GM12878 (cell line): ENCODE measurements at regions not wholly inside any gene's neighbourhood (a gene's known extent, or its start where the extent isn't known, plus 50 kb on each side); places are given as distances from the start of the nearest gene placed in this dataset.

Experiments used
- ATAC-seq: fragments of 200-7000 bp; cut with Tn5 transposase; 3 replicates; pipeline ENCODE4 v1.9.1; 2020; ENCODE audit warnings: mild to moderate bottlenecking, moderate library complexity
- BruUV-seq: library from RNA; stranded (reverse); fragments of 400-500 nt; replicated peaks from 2 replicates; lab custom pipeline; 2021; lab: Mats Ljungman, UMichigan
- CTCF ChIA-PET: fragments of 300-600 bp; sonication (Branson Sonifier 250); formaldehyde crosslinking; extraction: SDS; loops from one replicate; lab custom pipeline; 2021; ENCODE audit warnings: inconsistent platforms; lab: Yijun Ruan, JAX
- POLR2A ChIA-PET: fragments of 350-600 bp; formaldehyde crosslinking; extraction: SDS; loops from one replicate; lab custom pipeline; 2021; ENCODE audit warnings: inconsistent platforms; lab: Charles Lee
- RAD21 ChIA-PET: fragments of 300-600 bp; sonication (Branson Sonifier 250); formaldehyde crosslinking; loops from one replicate; lab custom pipeline; 2023; ENCODE audit warnings: antibody characterized with exemption; ENCODE audit not compliant: unreplicated experiment; lab: Charles Lee
- SMC1A ChIA-PET: fragments of 300-600 bp; sonication (Branson Sonifier 250); formaldehyde crosslinking; loops from one replicate; lab custom pipeline; 2023; ENCODE audit not compliant: unreplicated experiment, uncharacterized antibody; lab: Charles Lee
- DNase-seq: peaks from one replicate; pipeline ENCODE4 v3.0.0-alpha.2; 2011; ENCODE audit warnings: low read depth, low spot score
- FAIRE-seq: peaks from 3 replicates; lab custom pipeline; 2011; peaks lifted over from hg19 to GRCh38; lab: Jason Lieb, UNC
- H2AFZ ChIP-seq: 2 replicates; pipeline ENCODE4 v1.6.0; 2011; ENCODE audit warnings: low read depth, low read length, control low read depth; ENCODE audit not compliant: control insufficient read depth
- H3K27ac ChIP-seq: 2 replicates; pipeline ENCODE4 v1.5.1; 2011; ENCODE audit warnings: control low read depth; ENCODE audit not compliant: control insufficient read depth, insufficient read depth
- H3K27me3 ChIP-seq, 2 experiments: replicated peaks in 1 of 2; 2 replicates each; pipeline versions ENCODE4 v1.6.0 to v1.6.1; 2011; ENCODE audit warnings: low read length in 1 of 2; ENCODE audit not compliant: control insufficient read depth in 2 of 2, insufficient read depth in 2 of 2
- H3K36me3 ChIP-seq, 2 experiments: 2 replicates each; pipeline ENCODE4 v1.5.1; 2011; ENCODE audit warnings: low read length in 1 of 2; ENCODE audit not compliant: control insufficient read depth in 2 of 2, insufficient read depth in 2 of 2
- H3K4me1 ChIP-seq: 2 replicates; pipeline ENCODE4 v1.6.1; 2011; ENCODE audit warnings: mild to moderate bottlenecking, low read length, moderate library complexity, mixed read lengths; ENCODE audit not compliant: control insufficient read depth, insufficient read depth
- H3K4me2 ChIP-seq: 2 replicates; pipeline ENCODE4 v1.6.0; 2011; ENCODE audit warnings: control low read depth; ENCODE audit not compliant: control insufficient read depth, insufficient read depth
- H3K4me3 ChIP-seq: fragments of 200-600 bp; sonication (generic); 2 replicates; pipeline ENCODE4 v1.5.1; 2016
- H3K79me2 ChIP-seq: 2 replicates; pipeline ENCODE4 v1.6.0; 2011; ENCODE audit warnings: low read length; ENCODE audit not compliant: control insufficient read depth, insufficient read depth
- H3K9ac ChIP-seq: 2 replicates; pipeline ENCODE4 v1.8.0; 2011; ENCODE audit warnings: low read length, control low read depth, mixed read lengths; ENCODE audit not compliant: control insufficient read depth, insufficient read depth
- H3K9me3 ChIP-seq: replicated peaks from 3 replicates; pipeline ENCODE4 v1.5.1; 2011; ENCODE audit warnings: mild to moderate bottlenecking, low read length; ENCODE audit not compliant: control insufficient read depth, insufficient read depth
- H4K20me1 ChIP-seq: 2 replicates; pipeline ENCODE4 v1.6.0; 2011; ENCODE audit not compliant: control insufficient read depth, insufficient read depth
- CHD2 ChIP-seq: IDR thresholded peaks from 2 replicates; pipeline ENCODE4 v1.6.1; 2011; ENCODE audit warnings: low read depth, low read length, improper control_type of control experiment, borderline replicate concordance
- HDAC6 ChIP-seq: fragments of 200-600 bp; sonication (generic); IDR thresholded peaks from one replicate; pipeline ENCODE4 v1.8.0; 2017; ENCODE audit warnings: antibody characterized with exemption; ENCODE audit not compliant: unreplicated experiment
- LARP7 ChIP-seq: fragments of 450-650 bp; IDR thresholded peaks from 2 replicates; pipeline ENCODE4 v1.6.1; 2017; ENCODE audit warnings: mild to moderate bottlenecking
- MYC ChIP-seq: IDR thresholded peaks from 2 replicates; pipeline ENCODE4 v1.6.1; 2011; ENCODE audit warnings: mild to moderate bottlenecking, low read length, moderate library complexity, inconsistent platforms; ENCODE audit not compliant: insufficient read depth, insufficient replicate concordance, insufficient read length, severe bottlenecking
- NFIC ChIP-seq: IDR thresholded peaks from 2 replicates; pipeline ENCODE4 v1.6.1; 2012; ENCODE audit warnings: low read depth, mild to moderate bottlenecking, inconsistent platforms, low read length, moderate library complexity
- NFXL1 ChIP-seq: fragments of 450-650 bp; IDR thresholded peaks from 2 replicates; pipeline ENCODE4 v1.6.1; 2017; ENCODE audit warnings: antibody characterized with exemption, mild to moderate bottlenecking, borderline replicate concordance
- PAX8 ChIP-seq: fragments of 450-650 bp; IDR thresholded peaks from 2 replicates; pipeline ENCODE4 v1.6.1; 2017; ENCODE audit warnings: mild to moderate bottlenecking, moderate library complexity
- ZNF687 ChIP-seq: fragments of 450-650 bp; IDR thresholded peaks from 2 replicates; pipeline ENCODE4 v1.6.1; 2017; ENCODE audit warnings: mild to moderate bottlenecking, moderate library complexity
- WGBS: methylation state at CpG from one replicate; pipeline ENCODE4 v1.1.6; 2016; ENCODE audit warnings: low lambda C conversion rate; ENCODE audit not compliant: insufficient replicate concordance, insufficient coverage; ENCODE audit errors: missing lambda C conversion rate; 5-methylcytosine and 5-hydroxymethylcytosine counted together
- in situ Hi-C: fragments of 300-500 bp; cut with MboI; formaldehyde crosslinking; loops from 9 replicates; pipeline ENCODE4 v1.14.3; 2018; ENCODE audit warnings: mixed read lengths
- intact Hi-C: fragments of 100-400 bp; cut with micrococcal nuclease; formaldehyde crosslinking; loops from one replicate; pipeline ENCODE4 v1.14.2; 2022; ENCODE audit not compliant: unreplicated experiment
- TF ChIP-seq, protein P1 (sequence below): fragments of 450-650 bp; IDR thresholded peaks from 2 replicates; pipeline ENCODE4 v1.6.1; 2016; ENCODE audit warnings: mild to moderate bottlenecking, moderate library complexity, borderline replicate concordance
- TF ChIP-seq, protein P2 (sequence below): fragments of 450-650 bp; IDR thresholded peaks from 2 replicates; pipeline ENCODE4 v1.6.1; 2017; ENCODE audit warnings: antibody characterized with exemption, mild to moderate bottlenecking, moderate library complexity
- TF ChIP-seq, protein P3 (sequence below): IDR thresholded peaks from 2 replicates; pipeline ENCODE4 v1.6.1; 2011; ENCODE audit warnings: mild to moderate bottlenecking, low read depth, low read length, moderate library complexity; ENCODE audit not compliant: insufficient replicate concordance

DNA sequence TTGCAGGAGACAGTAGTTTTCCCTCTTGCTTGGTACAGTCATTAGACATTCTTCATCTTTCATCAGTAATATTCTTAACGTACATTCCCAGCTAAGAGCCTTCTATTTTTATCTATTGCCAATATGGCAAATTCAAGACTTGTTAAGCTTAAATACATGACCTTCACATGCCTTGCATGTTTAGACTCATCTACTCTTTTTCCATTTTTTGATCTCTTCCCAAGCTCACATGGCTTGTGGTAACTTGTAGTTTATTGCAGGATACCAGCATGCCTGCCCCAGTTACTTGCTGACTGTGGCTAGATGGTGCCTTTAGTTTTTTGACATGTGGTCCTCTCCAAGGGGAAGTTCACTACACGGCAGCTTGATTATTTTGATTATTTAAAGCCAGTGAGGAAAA lies 729.0 kb downstream of the SLC6A15 start:
- no peak overlapping the region for H2AFZ ChIP-seq
- SMC1A ChIA-PET: interaction anchor here (0.9 to 1.2 kb wide), 2 partner anchors 10 to 88 kb away, joined by 3 read pairs; no protein-coding TSS in a partner anchor
- H3K4me1 ChIP-seq: no peaks in the 10 kb centered on the region
- H3K9ac ChIP-seq: no peak overlapping the region
- ATAC-seq (no peak), FAIRE-seq (no peak), DNase-seq (no peak)
- H4K20me1 ChIP-seq: no peaks in the 10 kb centered on the region
- H3K9me3 ChIP-seq: no peaks in the 10 kb centered on the region
- H3K4me2 ChIP-seq: no peak overlapping the region
- 23% methylated on average over 2 of the region's 2 CpGs for WGBS
- intact Hi-C loops: no loop called here
- H3K27me3 ChIP-seq: no peaks in the 10 kb centered on the region
- H3K4me3 ChIP-seq: no peak overlapping the region
- no peak for TF ChIP-seq NFXL1
- no peak for TF ChIP-seq PAX8
- TF ChIP-seq, protein P1, sequence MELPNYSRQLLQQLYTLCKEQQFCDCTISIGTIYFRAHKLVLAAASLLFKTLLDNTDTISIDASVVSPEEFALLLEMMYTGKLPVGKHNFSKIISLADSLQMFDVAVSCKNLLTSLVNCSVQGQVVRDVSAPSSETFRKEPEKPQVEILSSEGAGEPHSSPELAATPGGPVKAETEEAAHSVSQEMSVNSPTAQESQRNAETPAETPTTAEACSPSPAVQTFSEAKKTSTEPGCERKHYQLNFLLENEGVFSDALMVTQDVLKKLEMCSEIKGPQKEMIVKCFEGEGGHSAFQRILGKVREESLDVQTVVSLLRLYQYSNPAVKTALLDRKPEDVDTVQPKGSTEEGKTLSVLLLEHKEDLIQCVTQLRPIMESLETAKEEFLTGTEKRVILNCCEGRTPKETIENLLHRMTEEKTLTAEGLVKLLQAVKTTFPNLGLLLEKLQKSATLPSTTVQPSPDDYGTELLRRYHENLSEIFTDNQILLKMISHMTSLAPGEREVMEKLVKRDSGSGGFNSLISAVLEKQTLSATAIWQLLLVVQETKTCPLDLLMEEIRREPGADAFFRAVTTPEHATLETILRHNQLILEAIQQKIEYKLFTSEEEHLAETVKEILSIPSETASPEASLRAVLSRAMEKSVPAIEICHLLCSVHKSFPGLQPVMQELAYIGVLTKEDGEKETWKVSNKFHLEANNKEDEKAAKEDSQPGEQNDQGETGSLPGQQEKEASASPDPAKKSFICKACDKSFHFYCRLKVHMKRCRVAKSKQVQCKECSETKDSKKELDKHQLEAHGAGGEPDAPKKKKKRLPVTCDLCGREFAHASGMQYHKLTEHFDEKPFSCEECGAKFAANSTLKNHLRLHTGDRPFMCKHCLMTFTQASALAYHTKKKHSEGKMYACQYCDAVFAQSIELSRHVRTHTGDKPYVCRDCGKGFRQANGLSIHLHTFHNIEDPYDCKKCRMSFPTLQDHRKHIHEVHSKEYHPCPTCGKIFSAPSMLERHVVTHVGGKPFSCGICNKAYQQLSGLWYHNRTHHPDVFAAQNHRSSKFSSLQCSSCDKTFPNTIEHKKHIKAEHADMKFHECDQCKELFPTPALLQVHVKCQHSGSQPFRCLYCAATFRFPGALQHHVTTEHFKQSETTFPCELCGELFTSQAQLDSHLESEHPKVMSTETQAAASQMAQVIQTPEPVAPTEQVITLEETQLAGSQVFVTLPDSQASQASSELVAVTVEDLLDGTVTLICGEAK: no peak
- no peak for TF ChIP-seq NFIC
- TF ChIP-seq, protein P2, sequence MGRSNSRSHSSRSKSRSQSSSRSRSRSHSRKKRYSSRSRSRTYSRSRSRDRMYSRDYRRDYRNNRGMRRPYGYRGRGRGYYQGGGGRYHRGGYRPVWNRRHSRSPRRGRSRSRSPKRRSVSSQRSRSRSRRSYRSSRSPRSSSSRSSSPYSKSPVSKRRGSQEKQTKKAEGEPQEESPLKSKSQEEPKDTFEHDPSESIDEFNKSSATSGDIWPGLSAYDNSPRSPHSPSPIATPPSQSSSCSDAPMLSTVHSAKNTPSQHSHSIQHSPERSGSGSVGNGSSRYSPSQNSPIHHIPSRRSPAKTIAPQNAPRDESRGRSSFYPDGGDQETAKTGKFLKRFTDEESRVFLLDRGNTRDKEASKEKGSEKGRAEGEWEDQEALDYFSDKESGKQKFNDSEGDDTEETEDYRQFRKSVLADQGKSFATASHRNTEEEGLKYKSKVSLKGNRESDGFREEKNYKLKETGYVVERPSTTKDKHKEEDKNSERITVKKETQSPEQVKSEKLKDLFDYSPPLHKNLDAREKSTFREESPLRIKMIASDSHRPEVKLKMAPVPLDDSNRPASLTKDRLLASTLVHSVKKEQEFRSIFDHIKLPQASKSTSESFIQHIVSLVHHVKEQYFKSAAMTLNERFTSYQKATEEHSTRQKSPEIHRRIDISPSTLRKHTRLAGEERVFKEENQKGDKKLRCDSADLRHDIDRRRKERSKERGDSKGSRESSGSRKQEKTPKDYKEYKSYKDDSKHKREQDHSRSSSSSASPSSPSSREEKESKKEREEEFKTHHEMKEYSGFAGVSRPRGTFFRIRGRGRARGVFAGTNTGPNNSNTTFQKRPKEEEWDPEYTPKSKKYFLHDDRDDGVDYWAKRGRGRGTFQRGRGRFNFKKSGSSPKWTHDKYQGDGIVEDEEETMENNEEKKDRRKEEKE: no peak
- TF ChIP-seq HDAC6: no peak
- no peak for TF ChIP-seq ZNF687
- no peak for TF ChIP-seq CHD2
- TF ChIP-seq LARP7: no peak
- TF ChIP-seq MYC: no peak
- TF ChIP-seq, protein P3, sequence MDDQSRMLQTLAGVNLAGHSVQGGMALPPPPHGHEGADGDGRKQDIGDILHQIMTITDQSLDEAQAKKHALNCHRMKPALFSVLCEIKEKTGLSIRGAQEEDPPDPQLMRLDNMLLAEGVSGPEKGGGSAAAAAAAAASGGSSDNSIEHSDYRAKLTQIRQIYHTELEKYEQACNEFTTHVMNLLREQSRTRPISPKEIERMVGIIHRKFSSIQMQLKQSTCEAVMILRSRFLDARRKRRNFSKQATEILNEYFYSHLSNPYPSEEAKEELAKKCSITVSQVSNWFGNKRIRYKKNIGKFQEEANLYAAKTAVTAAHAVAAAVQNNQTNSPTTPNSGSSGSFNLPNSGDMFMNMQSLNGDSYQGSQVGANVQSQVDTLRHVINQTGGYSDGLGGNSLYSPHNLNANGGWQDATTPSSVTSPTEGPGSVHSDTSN: no peak
- CTCF ChIA-PET: interaction anchor here (0.6 to 1.2 kb wide), 4 partner anchors 12 to 358 kb away, joined by 3 read pairs; no protein-coding TSS in a partner anchor
- no peak overlapping the region for H3K27ac ChIP-seq
- RAD21 ChIA-PET: no interaction called here
- H3K79me2 ChIP-seq: no peaks in the 10 kb centered on the region
- BruUV-seq: no TSS peak
- POLR2A ChIA-PET: no interaction called here
- H3K36me3 ChIP-seq: no peaks in the 10 kb centered on the region
- in situ Hi-C loops: no loop called here
